ENCODE measurements at regions not wholly inside any gene's neighbourhood (a gene's known extent, or its start where the extent isn't known, plus 50 kb on each side); places are given as distances from the start of the nearest gene placed in this dataset.

DNA sequence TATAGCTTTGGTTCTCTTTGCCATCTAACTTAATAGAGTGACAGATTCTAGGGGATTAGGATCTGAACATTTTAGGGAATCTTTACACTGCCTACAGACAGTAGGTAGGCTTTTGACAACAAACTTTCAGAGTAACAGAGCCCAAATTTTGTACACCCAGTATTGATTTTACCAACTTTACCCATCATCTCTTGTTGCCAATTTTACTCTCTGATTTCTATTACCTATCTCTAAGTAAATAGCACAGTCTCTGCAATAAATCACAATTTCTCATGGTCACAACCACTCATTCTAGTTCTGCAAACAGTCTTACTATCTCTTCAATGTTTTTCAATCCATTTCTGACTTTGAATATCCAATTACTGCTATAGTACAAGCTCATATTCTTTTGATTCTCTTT lies 1097.6 kb upstream of the PHF14 start:
- ATAC-seq, result no peak

GRCh38 chr7:9889554-9889953 lies 1084.1 kb upstream of the PHF14 start:
- no peak for ATAC-seq

GRCh38 chr7:9890092-9890491 lies 1083.6 kb upstream of the PHF14 start:
- ATAC-seq, result no peak

DNA sequence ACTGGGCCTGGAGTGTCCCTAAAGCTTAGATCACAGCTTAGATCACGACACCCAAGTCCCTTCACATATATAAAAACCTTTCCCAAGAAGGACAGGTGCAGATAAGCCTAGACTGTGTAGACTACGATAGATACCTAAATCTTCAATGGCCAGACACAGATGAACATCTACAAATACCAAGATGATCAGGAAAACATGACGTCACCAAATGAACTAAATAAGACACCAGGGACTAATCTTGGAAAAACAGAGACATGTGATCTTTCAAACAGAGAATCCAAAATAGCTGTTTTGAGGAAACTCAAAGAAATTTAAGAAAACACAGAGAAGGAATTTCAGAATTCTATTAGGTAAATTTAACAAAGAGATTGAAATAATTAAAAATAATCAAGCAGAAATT lies 1082.6 kb upstream of the PHF14 start:
- ATAC-seq, result no peak

GRCh38 chr7:9900339-9900738 lies 1073.3 kb upstream of the PHF14 start:
- ATAC-seq, result no peak

DNA sequence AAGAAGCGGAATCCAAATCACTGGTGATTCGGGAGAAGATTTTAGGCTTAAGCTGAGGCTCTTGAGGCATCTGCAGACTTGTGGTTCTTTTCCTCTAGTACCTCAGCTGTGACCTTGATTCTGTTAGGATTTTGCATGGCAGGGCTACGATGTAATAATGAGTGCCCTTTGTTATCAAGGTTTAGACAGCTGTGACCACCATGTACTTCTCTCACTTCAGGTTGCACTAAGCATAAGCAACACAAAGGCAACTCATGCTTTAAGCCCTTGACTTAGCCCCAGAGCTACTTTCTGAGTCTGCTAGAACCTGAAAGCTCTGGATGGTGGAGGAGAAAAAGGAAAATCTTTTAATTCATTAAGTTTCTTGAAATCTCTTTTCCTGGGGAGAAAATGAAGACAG lies 1052.3 kb upstream of the PHF14 start:
- ATAC-seq, result no peak

GRCh38 chr7:9937944-9938631 lies 1035.6 kb upstream of the PHF14 start:
- no peak for ATAC-seq

- ATAC-seq, result no peak
These were observed 1034.5 kb upstream of the PHF14 start for GRCh38 chr7:9939176-9939575.

GRCh38 chr7:9945131-9945530 lies 1028.5 kb upstream of the PHF14 start:
- no peak for ATAC-seq

GRCh38 chr7:9945857-9946256 lies 1027.8 kb upstream of the PHF14 start:
- ATAC-seq, result no peak

- no peak for ATAC-seq
These were observed 1018.5 kb upstream of the PHF14 start for GRCh38 chr7:9955138-9955537.

- ATAC-seq, result no peak
These were observed 1015.2 kb upstream of the PHF14 start for GRCh38 chr7:9958486-9958885.

GRCh38 chr7:9960460-9960859 lies 1013.2 kb upstream of the PHF14 start:
- ATAC-seq, result no peak

GRCh38 chr7:9961161-9961922 lies 1012.3 kb upstream of the PHF14 start:
- ATAC-seq, result no peak

GRCh38 chr7:9962742-9963141 lies 1010.9 kb upstream of the PHF14 start:
- ATAC-seq, result no peak

DNA sequence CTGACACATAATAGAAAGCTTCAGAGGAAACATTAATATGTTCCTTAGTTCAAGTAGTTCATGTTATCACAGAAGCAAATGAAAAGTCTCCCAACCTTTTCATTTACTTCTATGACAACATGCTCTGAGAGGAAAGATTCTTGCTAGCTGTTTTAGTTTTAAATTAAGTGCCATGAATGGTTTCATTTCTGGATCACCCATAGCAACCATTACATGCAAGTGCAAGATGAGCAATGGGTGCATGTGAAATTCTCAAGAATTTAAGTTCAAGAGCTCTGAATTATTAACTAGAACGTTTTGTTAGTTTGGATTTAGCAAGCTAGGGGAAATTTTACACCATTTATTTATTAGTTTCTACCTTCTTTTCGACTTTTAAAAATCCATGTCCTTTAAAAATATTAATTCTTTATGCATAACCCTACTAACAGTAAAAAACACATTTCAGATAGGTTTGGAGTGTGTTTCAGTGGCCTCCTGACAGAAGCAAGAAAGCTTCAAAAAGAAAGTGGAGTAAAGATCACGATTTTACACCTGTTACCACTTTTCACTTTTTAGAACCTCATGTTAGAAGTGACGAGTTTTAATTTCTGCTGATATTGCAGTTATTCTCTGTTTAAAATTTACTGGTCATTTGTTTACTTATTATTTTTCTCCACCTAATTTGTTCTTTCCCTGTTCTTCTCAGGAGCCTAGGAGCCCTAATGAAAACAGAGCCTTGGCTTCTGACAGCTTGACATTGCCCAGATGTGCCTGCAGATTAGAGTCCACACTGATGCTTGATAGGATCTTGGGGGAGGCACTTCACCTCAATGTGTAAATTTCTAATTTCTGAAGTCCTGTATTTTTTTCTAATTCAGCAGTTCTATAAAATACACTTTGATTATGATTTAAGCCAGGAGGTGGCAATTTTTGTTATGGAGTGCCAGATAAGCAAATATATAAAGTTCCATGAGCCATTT lies 995.3 kb upstream of the PHF14 start:
- ATAC-seq, result no peak

DNA sequence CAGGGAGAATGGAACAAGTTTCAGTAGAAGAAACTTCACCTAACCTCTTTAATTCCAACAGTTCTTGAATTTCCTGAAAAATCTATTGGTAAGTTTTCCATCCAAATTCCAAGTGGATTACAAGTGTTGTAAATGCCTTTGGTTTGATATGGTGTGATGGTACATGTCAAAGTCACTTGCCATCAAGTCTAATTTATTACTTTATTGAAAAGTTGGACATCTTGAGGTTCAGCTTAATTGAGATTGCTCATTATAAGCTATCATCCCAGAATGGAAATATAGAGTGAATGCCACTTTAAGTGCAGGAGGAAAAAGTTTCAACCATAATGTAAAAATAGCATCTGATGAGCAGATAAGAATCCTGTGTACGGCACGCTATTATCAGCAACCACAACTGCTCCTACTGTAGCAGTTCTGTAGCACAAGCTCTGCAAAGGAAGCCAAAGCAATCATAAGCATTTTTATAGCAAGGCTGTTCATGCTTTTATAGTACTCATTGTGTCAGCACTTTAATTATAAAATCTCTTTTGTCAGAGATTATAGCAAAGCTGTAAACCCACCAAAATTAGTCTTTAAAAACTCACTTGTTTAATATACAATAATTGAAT lies 991.8 kb upstream of the PHF14 start:
- no peak for ATAC-seq

DNA sequence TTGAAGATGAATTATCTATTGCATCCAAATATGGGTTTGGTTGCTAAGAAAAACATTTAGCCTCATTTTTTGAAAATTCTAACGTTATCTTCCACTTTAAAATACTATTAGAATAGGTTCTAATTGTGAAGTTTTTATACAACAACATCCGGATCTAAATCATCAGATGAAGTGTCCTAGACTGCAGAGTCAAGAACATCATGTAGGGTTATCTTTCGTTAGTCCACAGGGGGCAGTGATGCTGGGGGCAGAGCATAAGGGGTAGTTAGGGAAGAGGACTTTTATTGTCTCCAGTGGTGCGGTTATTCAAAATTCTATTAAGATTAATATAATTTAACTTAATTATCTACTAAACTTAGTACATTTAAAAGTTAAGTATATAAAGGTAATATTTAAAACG lies 990.6 kb upstream of the PHF14 start:
- ATAC-seq, result no peak

GRCh38 chr7:10015687-10016086 lies 958.0 kb upstream of the PHF14 start:
- no peak for ATAC-seq

- ATAC-seq, result no peak
These were observed 951.2 kb upstream of the PHF14 start for GRCh38 chr7:10022480-10022879.

- no peak for ATAC-seq
These were observed 950.7 kb upstream of the PHF14 start for GRCh38 chr7:10022957-10023356.

GRCh38 chr7:10034843-10035556 lies 938.7 kb upstream of the PHF14 start:
- no peak for ATAC-seq
